HG03469 (cell line): ENCODE measurements at regions not wholly inside any gene's neighbourhood (a gene's known extent, or its start where the extent isn't known, plus 50 kb on each side); places are given as distances from the start of the nearest gene placed in this dataset.
"Not testable (repeated sequence)": the region's sequence is repeated elsewhere in the genome, so short reads cannot be mapped to it uniquely, and the experiment has no call there.

ENCODE experiments used
- ATAC-seq: cut with Tn5 transposase; IDR thresholded peaks from one replicate; pipeline ENCODE4 v1.9.1; 2021; ENCODE audit warnings: mild to moderate bottlenecking, moderate library complexity, moderate number of reproducible peaks; ENCODE audit not compliant: unreplicated experiment

GRCh38 chr5:88092958-88093605, 175.6 kb downstream of the TMEM161B start:
- no peak for ATAC-seq

GRCh38 chr5:88092358-88092757, 176.3 kb downstream of the TMEM161B start:
- ATAC-seq, result no peak

- no peak for ATAC-seq
These were observed 178.1 kb downstream of the TMEM161B start for GRCh38 chr5:88090506-88090905.

- no peak for ATAC-seq
These were observed 178.8 kb downstream of the TMEM161B start for GRCh38 chr5:88089719-88090390.

GRCh38 chr5:88085462-88085861, 183.2 kb downstream of the TMEM161B start:
- no peak for ATAC-seq

- ATAC-seq, result no peak
These were observed 186.8 kb downstream of the TMEM161B start for GRCh38 chr5:88081877-88082276.

- ATAC-seq, result no peak
These were observed 204.8 kb downstream of the TMEM161B start for GRCh38 chr5:88063813-88064212.

- ATAC-seq, result no peak
These were observed 208.5 kb downstream of the TMEM161B start for GRCh38 chr5:88060194-88060593.

- ATAC-seq, result no peak
These were observed 210.0 kb downstream of the TMEM161B start for GRCh38 chr5:88058625-88059024.

- not testable (repeated sequence) for ATAC-seq
These were observed 216.2 kb downstream of the TMEM161B start for GRCh38 chr5:88052468-88052867.

- ATAC-seq, result no peak
These were observed 217.5 kb downstream of the TMEM161B start for GRCh38 chr5:88051148-88051547.

GRCh38 chr5:88049737-88050136, 218.9 kb downstream of the TMEM161B start:
- ATAC-seq, result no peak

GRCh38 chr5:88049156-88049555, 219.5 kb downstream of the TMEM161B start:
- ATAC-seq, result no peak

- no peak for ATAC-seq
These were observed 222.6 kb downstream of the TMEM161B start for GRCh38 chr5:88045931-88046461.

- no peak for ATAC-seq
These were observed 223.5 kb downstream of the TMEM161B start for GRCh38 chr5:88045165-88045564.

GRCh38 chr5:88034520-88034919, 234.1 kb downstream of the TMEM161B start:
- ATAC-seq, result no peak

GRCh38 chr5:88033191-88033590, 235.5 kb downstream of the TMEM161B start:
- ATAC-seq, result no peak

- ATAC-seq, result no peak
These were observed 239.6 kb downstream of the TMEM161B start for GRCh38 chr5:88029011-88029410.

- no peak for ATAC-seq
These were observed 247.5 kb downstream of the TMEM161B start for GRCh38 chr5:88021141-88021540.

GRCh38 chr5:88014984-88015383, 253.7 kb downstream of the TMEM161B start:
- ATAC-seq, result not testable (repeated sequence)

GRCh38 chr5:88000877-88001276, 267.8 kb downstream of the TMEM161B start:
- ATAC-seq, result no peak

GRCh38 chr5:87997662-87998061, 271.0 kb downstream of the TMEM161B start:
- ATAC-seq, result no peak
